ENCODE measurements at regions not wholly inside any gene's neighbourhood (a gene's known extent, or its start where the extent isn't known, plus 50 kb on each side); places are given as distances from the start of the nearest gene placed in this dataset.

DNA sequence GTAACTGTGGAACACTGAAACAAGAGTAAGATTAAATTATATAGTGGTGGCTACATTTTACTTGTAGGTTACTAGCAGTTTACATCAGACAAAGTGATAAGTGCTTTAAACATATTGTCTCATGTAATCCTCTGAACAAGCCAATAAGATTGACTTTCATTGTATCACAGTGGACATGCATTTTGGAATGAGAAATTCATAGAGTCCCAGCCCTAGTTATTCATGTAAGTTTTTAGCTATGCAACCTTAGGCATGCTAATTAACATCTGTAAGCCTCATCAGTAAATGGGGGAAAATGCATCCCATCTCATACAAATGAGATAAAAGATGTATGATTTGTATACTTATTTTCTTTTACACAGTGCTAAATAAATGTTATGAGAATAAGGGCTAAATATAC is 1038.1 kb upstream of the ADGRL4 start:
- Histone ChIP-seq H3K18ac (ENCODE audit: low read depth in 1 of 2, low read length in 2 of 2) (no peak overlapping the region), H2BK120ac (ENCODE audit: low read depth, low read length) (no peak overlapping the region), H3K4me1 (ENCODE audit: control insufficient read depth, insufficient read depth, low read depth, low read length) (no peaks in the 10 kb centered on the region)

DNA sequence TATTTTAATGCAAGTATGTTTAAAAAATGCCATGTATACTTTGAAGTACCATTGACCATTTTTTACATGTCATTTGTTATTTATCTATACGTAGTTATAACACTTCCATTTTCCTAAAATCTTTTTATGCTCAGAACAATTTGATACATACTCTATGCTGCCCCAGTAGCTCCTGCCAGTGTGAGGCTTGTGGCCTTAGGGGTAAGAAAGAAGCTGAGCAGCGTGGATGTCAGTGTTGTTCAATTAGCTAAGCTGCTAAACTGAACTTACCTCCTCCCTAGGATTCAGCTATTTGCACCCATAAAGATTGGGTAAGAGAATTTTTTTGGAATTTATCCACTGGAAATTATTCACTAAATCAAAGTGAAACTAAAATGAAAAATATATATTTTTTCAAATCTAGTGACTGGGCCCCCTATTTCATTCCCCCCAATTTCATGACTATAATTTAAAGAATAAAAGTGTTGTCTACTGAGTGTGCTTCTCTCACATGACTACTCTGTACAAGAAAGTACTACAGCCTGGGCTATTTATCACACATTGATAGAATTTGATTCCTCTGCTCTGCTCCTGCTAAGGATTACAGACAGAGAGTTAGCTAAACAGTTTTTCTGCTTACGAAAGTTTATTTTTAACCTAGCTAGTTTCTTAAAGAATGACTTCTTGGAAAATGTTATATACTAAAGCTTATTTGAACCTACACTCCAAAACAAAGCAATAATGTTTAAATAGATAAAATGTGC is 1030.3 kb upstream of the ADGRL4 start:
- no peak overlapping the region for H3K14ac ChIP-seq (ENCODE audit: low read length in 2 of 2)
- H3K4me2 ChIP-seq (ENCODE audit: low read length, poor library complexity, severe bottlenecking): no peak overlapping the region
- peak overlapping the region; percentile 54 for H3K9ac ChIP-seq (ENCODE audit: low read length)
- no peak overlapping the region for H3K4ac ChIP-seq (ENCODE audit: low read depth in 1 of 2, low read length in 2 of 2)
- H3K27me3 ChIP-seq (ENCODE audit: control insufficient read depth in 1 of 2, insufficient read depth in 1 of 2, low read length in 2 of 2): no peaks in the 10 kb centered on the region
- no peak overlapping the region for H3K23ac ChIP-seq (ENCODE audit: low read length in 2 of 2)
- 100% methylated on average over 1 of the region's 3 CpGs for whole genome bisulfite sequencing
- H2AK5ac ChIP-seq (ENCODE audit: low read length, severe bottlenecking): no peak overlapping the region
- H3K9me3 ChIP-seq (ENCODE audit: control insufficient read depth, low read length): no peaks in the 10 kb centered on the region
- H4K8ac ChIP-seq (ENCODE audit: low read length): no peak overlapping the region
- H3K79me1 ChIP-seq (replicated peaks; ENCODE audit: low read length, poor library complexity, severe bottlenecking): no peaks in the 10 kb centered on the region
- H4K91ac ChIP-seq (ENCODE audit: low read length): no peak overlapping the region
- H2BK120ac ChIP-seq (ENCODE audit: low read depth, low read length): no peak overlapping the region
- H3K27ac ChIP-seq (ENCODE audit: low read length, poor library complexity, severe bottlenecking): no peak overlapping the region
- no peak overlapping the region for H2BK15ac ChIP-seq (ENCODE audit: low read depth, poor library complexity, severe bottlenecking)
- H3K18ac ChIP-seq (ENCODE audit: low read depth in 1 of 2, low read length in 2 of 2): peak overlapping the region; percentile 40 to 70
- H3K36me3 ChIP-seq (ENCODE audit: control insufficient read depth in 1 of 2, insufficient read depth in 2 of 2, low read depth in 1 of 2, low read length in 2 of 2): no peaks in the 10 kb centered on the region
- H2BK12ac ChIP-seq (ENCODE audit: low read length in 2 of 2): no peak overlapping the region
- no peak overlapping the region for H2BK5ac ChIP-seq (ENCODE audit: low read depth, low read length, poor library complexity, severe bottlenecking)
- DNase-seq: no peak
- peak overlapping the region in 1 of 2 experiments; percentile 36 for H3K4me3 ChIP-seq (ENCODE audit: insufficient read depth in 1 of 2, low read depth in 1 of 2, low read length in 2 of 2)
- H2AFZ ChIP-seq (ENCODE audit: low read depth, low read length): peak overlapping the region; percentile 51
- H3K4me1 ChIP-seq (ENCODE audit: control insufficient read depth, insufficient read depth, low read depth, low read length): no peaks in the 10 kb centered on the region

More for the DNA sequence above, 1038.1 kb upstream of the ADGRL4 start:
- Histone ChIP-seq H3K9me3 (ENCODE audit: control insufficient read depth, low read length) (no peaks in the 10 kb centered on the region), H3K4me2 (ENCODE audit: low read length, poor library complexity, severe bottlenecking) (no peak overlapping the region), H3K27me3 (ENCODE audit: control insufficient read depth in 1 of 2, insufficient read depth in 1 of 2, low read length in 2 of 2) (no peaks in the 10 kb centered on the region), H3K4ac (ENCODE audit: low read depth in 1 of 2, low read length in 2 of 2) (no peak overlapping the region), H3K4me3 (ENCODE audit: insufficient read depth in 1 of 2, low read depth in 1 of 2, low read length in 2 of 2) (no peak overlapping the region), H2BK15ac (ENCODE audit: low read depth, poor library complexity, severe bottlenecking) (no peak overlapping the region), H3K14ac (ENCODE audit: low read length in 2 of 2) (no peak overlapping the region), H2AK5ac (ENCODE audit: low read length, severe bottlenecking) (no peak overlapping the region), H2BK5ac (ENCODE audit: low read depth, low read length, poor library complexity, severe bottlenecking) (no peak overlapping the region), H3K23ac (ENCODE audit: low read length in 2 of 2) (no peak overlapping the region), H2BK12ac (ENCODE audit: low read length in 2 of 2) (no peak overlapping the region), H3K79me1 (replicated peaks; ENCODE audit: low read length, poor library complexity, severe bottlenecking) (no peaks in the 10 kb centered on the region), H4K91ac (ENCODE audit: low read length) (no peak overlapping the region), H3K27ac (ENCODE audit: low read length, poor library complexity, severe bottlenecking) (no peak overlapping the region), H3K9ac (ENCODE audit: low read length) (no peak overlapping the region), H4K8ac (ENCODE audit: low read length) (no peak overlapping the region), H3K36me3 (ENCODE audit: control insufficient read depth in 1 of 2, insufficient read depth in 2 of 2, low read depth in 1 of 2, low read length in 2 of 2) (no peaks in the 10 kb centered on the region), H2AFZ (ENCODE audit: low read depth, low read length) (no peak overlapping the region)
- DNase-seq: no peak

- Histone ChIP-seq H2BK15ac (ENCODE audit: low read depth, poor library complexity, severe bottlenecking) (no peak overlapping the region), H3K36me3 (ENCODE audit: control insufficient read depth in 1 of 2, insufficient read depth in 2 of 2, low read depth in 1 of 2, low read length in 2 of 2) (no peaks in the 10 kb centered on the region), H3K18ac (ENCODE audit: low read depth in 1 of 2, low read length in 2 of 2) (no peak overlapping the region), H3K4me2 (ENCODE audit: low read length, poor library complexity, severe bottlenecking) (no peak overlapping the region), H4K91ac (ENCODE audit: low read length) (no peak overlapping the region), H3K27ac (ENCODE audit: low read length, poor library complexity, severe bottlenecking) (no peak overlapping the region), H3K23ac (ENCODE audit: low read length in 2 of 2) (no peak overlapping the region), H2AK5ac (ENCODE audit: low read length, severe bottlenecking) (no peak overlapping the region), H3K9me3 (ENCODE audit: control insufficient read depth, low read length) (no peaks in the 10 kb centered on the region), H3K4ac (ENCODE audit: low read depth in 1 of 2, low read length in 2 of 2) (no peak overlapping the region), H4K8ac (ENCODE audit: low read length) (no peak overlapping the region), H2AFZ (ENCODE audit: low read depth, low read length) (no peak overlapping the region), H3K4me3 (ENCODE audit: insufficient read depth in 1 of 2, low read depth in 1 of 2, low read length in 2 of 2) (no peak overlapping the region), H3K27me3 (ENCODE audit: control insufficient read depth in 1 of 2, insufficient read depth in 1 of 2, low read length in 2 of 2) (no peaks in the 10 kb centered on the region), H3K79me1 (replicated peaks; ENCODE audit: low read length, poor library complexity, severe bottlenecking) (no peaks in the 10 kb centered on the region), H2BK5ac (ENCODE audit: low read depth, low read length, poor library complexity, severe bottlenecking) (no peak overlapping the region), H2BK12ac (ENCODE audit: low read length in 2 of 2) (no peak overlapping the region), H3K9ac (ENCODE audit: low read length) (no peak overlapping the region), H3K14ac (ENCODE audit: low read length in 2 of 2) (no peak overlapping the region), H3K4me1 (ENCODE audit: control insufficient read depth, insufficient read depth, low read depth, low read length) (no peaks in the 10 kb centered on the region), H2BK120ac (ENCODE audit: low read depth, low read length) (no peak overlapping the region)
- WGBS: no CpG with 5 or more reads among the region's 1 CpG
- DNase-seq: no peak
These were observed 1016.8 kb upstream of the ADGRL4 start for GRCh38 chr1:80023358-80023757.

- no peak for DNase-seq
- H3K79me1 ChIP-seq (replicated peaks; ENCODE audit: low read length, poor library complexity, severe bottlenecking): no peaks in the 10 kb centered on the region
- no peak overlapping the region for H2BK5ac ChIP-seq (ENCODE audit: low read depth, low read length, poor library complexity, severe bottlenecking)
- H3K9ac ChIP-seq (ENCODE audit: low read length): no peak overlapping the region
- H3K36me3 ChIP-seq (ENCODE audit: control insufficient read depth in 1 of 2, insufficient read depth in 2 of 2, low read depth in 1 of 2, low read length in 2 of 2): no peaks in the 10 kb centered on the region
- no peak overlapping the region for H2BK15ac ChIP-seq (ENCODE audit: low read depth, poor library complexity, severe bottlenecking)
- H3K18ac ChIP-seq (ENCODE audit: low read depth in 1 of 2, low read length in 2 of 2): no peak overlapping the region
- no peaks in the 10 kb centered on the region for H3K9me3 ChIP-seq (ENCODE audit: control insufficient read depth, low read length)
- no peak overlapping the region for H3K4me2 ChIP-seq (ENCODE audit: low read length, poor library complexity, severe bottlenecking)
- H3K4ac ChIP-seq (ENCODE audit: low read depth in 1 of 2, low read length in 2 of 2): no peak overlapping the region
- H3K23ac ChIP-seq (ENCODE audit: low read length in 2 of 2): no peak overlapping the region
- no peak overlapping the region for H4K91ac ChIP-seq (ENCODE audit: low read length)
- H3K4me1 ChIP-seq (ENCODE audit: control insufficient read depth, insufficient read depth, low read depth, low read length): no peaks in the 10 kb centered on the region
- H2BK120ac ChIP-seq (ENCODE audit: low read depth, low read length): no peak overlapping the region
- no peak overlapping the region for H3K14ac ChIP-seq (ENCODE audit: low read length in 2 of 2)
- no peak overlapping the region for H4K8ac ChIP-seq (ENCODE audit: low read length)
- H3K4me3 ChIP-seq (ENCODE audit: insufficient read depth in 1 of 2, low read depth in 1 of 2, low read length in 2 of 2): no peak overlapping the region
- H2AK5ac ChIP-seq (ENCODE audit: low read length, severe bottlenecking): no peak overlapping the region
- no peak overlapping the region for H2BK12ac ChIP-seq (ENCODE audit: low read length in 2 of 2)
- no peak overlapping the region for H3K27ac ChIP-seq (ENCODE audit: low read length, poor library complexity, severe bottlenecking)
- H2AFZ ChIP-seq (ENCODE audit: low read depth, low read length): no peak overlapping the region
- no peaks in the 10 kb centered on the region for H3K27me3 ChIP-seq (ENCODE audit: control insufficient read depth in 1 of 2, insufficient read depth in 1 of 2, low read length in 2 of 2)
These were observed 1015.4 kb upstream of the ADGRL4 start for GRCh38 chr1:80021891-80022290.

Data from mesenchymal stem cell (in vitro differentiated cells and primary cell).